T follicular helper cell (primary cell): ENCODE measurements at regions not wholly inside any gene's neighbourhood (a gene's known extent, or its start where the extent isn't known, plus 50 kb on each side); places are given as distances from the start of the nearest gene placed in this dataset.
"Not testable (repeated sequence)": the region's sequence is repeated elsewhere in the genome, so short reads cannot be mapped to it uniquely, and the experiment has no call there.

ENCODE experiments used
- DNase-seq: peaks from one replicate; pipeline ENCODE4 v3.0.0-alpha.2; 2020; ENCODE audit warnings: low read depth

DNA sequence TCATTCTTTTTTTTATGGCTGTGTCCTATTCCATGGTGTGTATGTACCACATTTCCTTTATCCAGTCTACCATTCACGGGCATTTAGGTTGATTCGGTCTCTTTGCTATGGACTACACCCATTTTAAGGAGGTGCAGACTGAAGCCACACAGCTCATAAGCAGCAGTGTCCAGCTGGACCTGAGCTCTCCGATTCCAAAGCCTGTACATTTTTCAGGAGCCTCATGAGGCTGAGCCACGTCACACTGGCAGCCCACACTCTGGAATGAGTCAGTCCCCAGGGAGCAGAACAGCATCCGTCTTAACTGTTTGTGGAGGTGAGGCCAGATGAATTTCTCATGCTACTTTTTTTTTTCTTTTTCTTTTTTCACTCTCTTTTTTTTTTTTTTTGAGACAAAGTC is 116.1 kb downstream of the C16orf95 start:
- no peak for DNase-seq

DNA sequence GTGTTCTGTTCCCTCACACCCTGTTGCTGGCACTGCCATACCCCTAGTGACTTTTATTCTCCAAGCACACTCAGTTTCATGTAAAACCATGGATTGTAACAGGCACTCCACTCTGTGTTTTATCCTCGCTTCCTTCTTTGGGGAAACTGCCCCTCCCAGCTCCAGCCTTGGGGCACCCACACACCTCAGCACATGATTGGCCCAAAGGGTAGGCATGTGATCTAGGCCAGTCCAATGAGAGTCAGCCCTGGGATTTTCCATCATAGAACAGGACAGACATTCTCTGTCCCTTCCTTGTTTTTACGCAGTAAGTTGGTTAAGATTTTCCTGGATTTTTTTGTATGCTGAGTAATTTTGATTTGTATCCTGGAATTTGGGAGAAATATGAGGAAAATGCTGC is 115.4 kb downstream of the C16orf95 start:
- DNase-seq: no peak

DNA sequence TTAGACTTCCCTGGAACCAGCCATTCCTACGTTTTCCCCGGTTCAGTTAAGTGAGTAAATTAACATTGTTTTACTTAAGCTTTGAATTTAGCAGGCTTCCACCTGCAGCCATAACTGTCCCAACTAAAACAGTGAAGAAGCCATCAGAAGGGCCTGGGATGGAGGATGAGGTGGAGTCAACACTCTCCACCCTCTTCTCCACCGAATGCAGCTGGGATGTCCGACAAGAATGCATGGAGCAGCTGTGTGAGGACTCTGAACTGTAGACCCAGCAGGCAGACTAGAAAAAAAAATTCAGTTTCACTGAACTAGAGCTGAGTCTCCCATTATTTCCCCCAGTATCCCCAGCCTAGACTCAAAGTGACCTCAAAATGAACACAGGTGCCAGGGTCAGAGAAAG is 114.8 kb downstream of the C16orf95 start:
- DNase-seq: no peak

DNA sequence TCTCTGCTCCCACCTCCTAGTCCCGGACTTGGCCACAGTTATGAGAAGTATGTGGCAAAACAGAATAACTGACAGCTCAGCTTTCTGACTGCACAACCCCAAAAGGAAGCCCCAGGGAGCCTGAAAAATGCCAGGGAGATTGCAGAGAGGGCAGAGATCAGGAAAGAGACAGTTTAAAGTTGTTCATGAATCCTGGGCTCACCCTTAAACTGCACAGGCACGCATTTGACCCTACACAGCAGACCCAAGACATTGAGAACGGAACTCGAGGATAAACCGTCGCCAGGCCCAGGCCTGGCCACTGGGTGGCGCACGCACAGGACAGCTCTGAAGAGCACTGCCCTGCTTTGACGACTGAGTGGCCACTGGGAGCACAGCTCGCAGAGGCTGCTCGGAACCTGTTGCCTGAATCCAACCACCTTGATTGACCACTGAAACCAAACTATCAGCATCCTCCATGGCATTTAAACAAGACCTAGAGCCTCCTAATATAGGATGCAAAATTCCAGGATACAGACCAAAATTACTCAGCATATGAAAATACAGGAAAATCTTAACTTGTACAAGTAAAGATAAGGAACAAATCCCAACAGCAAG is 114.0 kb downstream of the C16orf95 start:
- no peak for DNase-seq

DNA sequence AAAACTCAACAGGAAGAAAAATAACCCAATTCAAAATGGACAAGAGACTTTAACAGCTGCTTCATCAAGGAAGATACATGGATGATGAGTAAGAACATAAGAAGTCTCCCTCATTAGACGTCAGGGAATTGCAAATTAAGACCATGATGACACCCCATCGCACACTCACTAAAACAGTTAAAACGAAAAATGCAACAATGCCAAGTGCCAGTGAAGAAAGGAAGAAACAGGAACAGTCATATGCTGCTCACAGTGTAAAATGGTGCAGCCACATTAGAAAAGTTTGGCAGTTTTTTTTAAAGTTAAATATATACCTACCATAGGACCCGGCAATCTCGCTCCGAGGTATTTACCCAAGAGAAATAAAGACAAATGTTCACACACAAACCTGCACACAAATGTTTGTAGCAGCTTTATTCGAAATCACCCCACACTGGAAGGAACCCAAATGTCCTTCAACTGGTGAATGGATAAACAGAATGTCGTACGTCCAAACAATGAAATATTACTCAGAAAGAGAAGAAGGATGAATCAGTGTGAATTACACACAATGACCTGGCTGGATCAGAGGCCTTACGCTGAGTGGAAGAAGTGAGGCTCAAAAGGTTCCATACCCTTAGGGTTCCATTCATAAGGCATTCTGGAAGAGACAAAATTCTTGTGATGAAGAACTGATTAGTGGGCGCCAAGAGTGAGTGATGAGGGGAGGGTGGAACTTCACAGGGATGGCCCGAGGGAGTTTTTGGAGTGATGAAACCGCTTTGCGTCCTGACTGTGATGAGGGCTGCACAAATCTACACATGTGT is 110.3 kb downstream of the C16orf95 start:
- no peak for DNase-seq

DNA sequence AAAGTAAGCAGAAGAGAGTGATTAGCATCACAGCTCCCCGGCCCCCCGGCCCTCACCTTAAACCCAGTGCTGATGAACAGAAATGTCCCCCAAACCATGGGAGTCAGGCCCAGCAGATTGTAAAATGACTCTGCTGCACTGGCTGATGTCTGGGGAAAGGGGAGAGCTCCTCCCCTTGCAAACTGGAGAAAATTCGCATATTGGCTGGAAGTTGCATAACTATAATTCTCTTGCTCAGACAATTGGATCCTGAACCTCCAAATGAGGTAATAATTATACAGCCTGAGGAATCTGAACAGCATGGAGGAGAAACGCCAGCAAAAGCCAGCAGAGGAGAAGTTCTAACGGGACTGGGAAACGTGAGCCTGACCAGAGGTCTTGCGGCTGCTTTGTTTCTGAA is 109.7 kb downstream of the C16orf95 start:
- no peak for DNase-seq

DNA sequence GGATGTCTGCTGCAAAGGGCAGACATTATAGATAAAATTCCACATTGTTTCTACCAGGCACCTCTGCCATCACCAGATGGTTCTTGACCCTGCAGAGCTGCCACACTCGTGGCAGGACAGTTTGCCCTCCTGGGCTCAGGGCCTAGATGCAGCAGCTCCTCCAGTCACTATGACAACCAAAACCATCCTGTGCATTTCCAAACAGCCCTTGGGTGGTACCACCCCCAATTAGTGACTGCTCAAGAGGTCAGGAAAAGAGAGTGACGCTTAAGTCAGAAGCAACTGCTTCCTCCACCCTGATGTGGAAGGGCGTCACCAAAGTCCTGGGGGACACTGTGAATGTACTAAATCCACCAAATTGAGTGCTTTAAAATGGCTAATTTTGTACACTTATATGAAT is 109.2 kb downstream of the C16orf95 start:
- no peak for DNase-seq

DNA sequence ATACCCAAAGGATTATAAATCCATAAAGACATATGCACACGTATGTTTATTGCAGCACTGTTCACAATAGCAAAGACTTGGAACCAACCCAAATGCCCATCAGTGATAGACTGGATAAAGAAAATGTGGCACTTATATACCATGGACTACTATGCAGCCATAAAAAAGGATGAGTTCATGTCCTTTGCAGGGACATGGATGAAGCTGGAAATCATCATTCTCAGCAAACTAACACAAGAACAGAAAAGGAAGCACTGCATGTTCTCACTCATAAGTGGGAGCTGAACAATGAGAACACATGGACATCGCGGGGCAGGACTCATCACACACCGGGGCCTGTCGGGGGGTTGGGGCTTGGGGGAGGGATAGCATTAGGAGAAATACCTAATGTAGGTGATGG is 108.2 kb downstream of the C16orf95 start:
- not testable (repeated sequence) for DNase-seq

DNA sequence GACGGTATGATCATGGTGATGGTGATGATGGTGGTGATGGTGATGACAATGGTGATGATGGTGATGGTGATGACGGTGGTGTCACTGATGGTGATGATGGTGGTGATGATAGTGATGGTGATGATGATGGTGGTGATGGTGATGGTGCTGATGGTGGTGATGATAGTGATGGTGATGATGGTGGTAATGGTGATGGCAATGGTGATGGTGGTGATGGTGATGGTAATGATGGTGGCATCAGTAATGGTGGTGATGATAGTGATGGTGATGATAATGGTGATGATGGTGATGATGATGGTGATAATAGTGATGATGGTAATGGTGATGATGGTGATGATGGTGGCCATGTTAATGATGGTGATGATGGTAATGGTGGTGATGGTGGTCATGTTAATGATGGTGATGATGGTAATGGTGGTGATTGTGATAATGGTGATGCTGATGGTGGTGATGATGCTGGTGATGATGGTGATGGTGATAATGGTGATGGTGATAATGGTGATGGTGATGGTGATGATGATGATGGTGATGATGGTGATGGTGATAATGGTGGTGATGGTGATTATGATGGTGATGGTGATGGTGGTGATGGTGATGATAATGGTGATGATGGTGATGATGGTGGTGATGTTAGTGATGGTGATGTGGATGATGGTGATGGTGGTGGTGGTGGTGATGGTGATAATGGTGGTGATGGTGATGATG is 107.2 kb downstream of the C16orf95 start:
- DNase-seq: no peak

DNA sequence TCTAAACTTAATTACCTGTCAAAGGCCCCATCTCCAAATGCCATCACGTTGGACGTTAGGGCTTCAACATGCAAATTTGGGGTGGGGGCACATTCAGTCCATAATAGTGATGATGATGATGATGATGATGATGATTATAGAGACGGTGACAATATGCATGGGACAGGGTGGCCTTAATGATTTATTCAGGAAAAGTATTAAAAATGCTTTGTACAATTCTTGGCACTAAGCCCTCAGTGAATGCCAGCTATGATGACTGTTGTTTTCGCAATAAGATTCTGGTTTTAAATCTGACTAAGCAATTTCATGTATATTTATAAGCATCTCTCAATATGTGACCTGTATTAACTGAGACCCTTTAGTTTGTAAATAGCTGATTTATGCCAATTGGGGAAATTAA is 106.3 kb downstream of the C16orf95 start:
- DNase-seq: no peak

DNA sequence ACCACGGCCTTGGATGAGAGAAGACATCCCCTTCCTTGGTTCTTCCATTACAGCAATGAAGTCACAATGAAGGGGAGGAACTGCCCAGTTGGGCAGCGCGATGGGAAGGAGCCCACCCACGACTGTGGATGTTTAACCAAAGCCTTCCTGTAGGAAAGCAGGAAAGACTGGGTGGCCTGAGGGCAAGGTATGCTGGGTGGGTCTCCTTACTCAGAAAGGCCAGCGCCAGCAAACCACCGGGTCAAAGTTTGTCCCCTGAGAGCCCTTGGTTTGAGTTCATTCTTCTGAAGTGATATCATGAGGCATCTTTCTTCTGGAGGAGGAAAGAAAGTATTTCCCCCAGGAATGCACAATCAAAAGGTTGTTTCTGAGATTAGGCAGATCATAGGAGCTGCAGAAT is 105.2 kb downstream of the C16orf95 start:
- DNase-seq: no peak

DNA sequence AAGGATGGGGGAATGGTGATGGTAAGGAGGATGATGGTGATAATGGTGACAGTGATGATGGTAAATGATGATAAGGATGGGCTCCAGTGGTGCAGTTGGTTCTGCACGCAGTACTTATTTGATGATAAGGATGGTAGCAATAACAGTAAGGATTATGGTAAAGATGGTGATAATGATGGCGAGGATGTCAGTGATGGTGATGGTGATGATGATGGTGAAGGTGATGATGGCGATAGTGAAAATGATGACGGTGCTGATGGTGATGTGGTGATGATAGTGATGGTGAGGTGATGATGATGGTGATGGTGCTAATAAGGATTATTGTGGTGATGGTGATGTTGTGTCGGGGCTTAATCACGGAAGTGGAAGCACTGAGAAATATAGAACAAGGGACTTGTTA is 103.7 kb downstream of the C16orf95 start:
- no peak for DNase-seq

DNA sequence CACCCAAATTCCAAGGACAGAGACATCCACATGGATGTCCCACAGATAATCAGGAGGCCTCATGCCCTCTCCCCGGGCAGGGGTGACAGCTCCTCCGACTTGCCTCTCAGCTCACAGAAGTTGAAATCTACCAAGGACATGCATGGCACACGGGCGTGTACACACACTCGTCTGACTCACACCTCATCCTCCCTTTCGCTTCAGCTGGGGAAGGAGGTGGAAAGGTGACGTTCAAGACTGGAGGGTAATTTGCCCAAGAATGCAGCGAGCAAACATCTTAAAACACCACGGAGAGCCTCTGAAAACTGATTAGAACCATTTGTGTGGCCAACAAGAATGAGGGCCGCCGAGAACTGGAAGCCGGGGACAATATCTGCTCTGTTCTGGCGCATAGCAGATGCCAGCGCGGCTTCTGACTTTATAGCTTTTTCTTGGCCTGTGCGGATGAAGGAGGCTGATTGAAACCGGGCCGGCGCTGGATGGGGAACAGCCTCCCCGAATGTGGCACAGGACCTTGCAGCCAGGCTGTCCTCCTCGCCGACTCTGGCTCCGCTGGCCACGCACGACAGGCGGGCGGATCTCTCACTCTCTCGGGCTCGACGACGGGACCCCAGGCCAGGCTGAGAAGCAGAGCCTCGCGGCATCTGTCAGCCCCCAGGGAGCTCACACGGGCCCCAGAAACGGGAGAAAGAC is 100.9 kb downstream of the C16orf95 start:
- no peak for DNase-seq

DNA sequence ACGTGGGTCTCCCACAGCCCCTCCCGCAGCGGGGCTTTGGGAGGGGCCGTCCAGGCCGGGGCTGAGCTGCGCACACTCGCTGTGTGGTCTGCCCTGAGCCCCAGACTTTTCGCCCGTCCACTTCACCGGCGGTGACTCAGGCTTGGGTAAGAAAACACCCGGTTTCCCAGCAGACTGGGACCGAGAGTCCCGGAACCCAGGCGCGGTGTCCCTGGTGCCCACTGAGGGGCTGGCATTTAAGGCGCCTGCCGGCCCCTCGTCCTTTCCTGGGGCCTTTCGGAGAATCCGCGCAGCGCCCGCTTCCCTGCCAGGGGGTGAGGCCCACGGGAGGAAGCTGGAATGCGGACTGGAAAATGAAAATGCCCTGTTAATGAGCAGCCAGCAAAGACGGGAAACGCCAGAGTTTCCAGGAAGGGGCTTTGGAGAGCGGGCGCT is 100.3 kb downstream of the C16orf95 start:
- no peak for DNase-seq

DNA sequence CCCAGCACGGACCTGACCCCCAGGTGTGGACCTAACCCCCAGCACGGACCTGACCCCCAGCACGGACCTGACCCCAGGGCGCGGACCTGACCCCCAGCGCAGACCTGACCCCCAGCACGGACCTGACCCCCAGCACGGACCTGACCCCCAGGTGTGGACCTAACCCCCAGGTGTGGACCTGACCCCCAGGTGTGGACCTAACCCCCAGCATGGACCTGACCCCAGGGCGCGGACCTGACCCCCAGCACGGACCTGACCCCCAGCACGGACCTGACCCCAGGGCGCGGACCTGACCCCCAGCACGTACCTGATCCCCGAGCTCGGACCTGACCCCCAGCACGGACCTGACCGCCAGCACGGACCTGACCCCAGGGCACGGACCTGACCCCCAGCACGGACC is 99.4 kb downstream of the C16orf95 start:
- not testable (repeated sequence) for DNase-seq

DNA sequence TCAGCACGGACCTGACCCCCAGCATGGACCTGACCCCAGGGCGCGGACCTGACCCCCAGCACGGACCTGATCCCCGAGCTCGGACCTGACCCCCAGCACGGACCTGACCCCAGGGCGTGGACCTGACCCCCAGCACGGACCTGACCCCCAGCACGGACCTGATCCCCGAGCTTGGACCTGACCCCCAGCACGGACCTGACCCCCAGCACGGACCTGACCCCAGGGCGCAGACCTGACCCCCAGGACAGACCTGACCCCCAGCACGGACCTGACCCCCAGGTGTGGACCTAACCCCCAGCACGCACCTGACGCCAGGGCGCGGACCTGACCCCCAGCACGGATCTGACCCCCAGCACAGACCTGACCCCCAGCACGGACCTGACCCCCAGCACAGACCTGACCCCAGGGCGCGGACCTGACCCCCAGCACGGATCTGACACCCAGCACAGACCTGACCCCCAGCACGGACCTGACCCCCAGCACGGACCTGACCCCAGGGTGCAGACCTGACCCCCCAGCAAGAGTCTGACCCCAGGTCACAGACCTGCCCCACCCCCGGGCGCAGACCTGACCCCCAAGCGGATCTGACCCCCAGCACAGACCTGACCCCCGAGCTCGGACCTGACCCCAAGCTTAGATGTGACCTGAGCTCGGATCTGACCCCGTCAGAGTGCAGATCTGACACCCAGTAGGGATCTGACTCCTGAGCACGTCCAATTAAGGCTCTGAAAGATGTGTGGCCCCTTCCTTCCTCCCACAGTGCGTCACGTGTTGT is 98.7 kb downstream of the C16orf95 start:
- DNase-seq: no peak

DNA sequence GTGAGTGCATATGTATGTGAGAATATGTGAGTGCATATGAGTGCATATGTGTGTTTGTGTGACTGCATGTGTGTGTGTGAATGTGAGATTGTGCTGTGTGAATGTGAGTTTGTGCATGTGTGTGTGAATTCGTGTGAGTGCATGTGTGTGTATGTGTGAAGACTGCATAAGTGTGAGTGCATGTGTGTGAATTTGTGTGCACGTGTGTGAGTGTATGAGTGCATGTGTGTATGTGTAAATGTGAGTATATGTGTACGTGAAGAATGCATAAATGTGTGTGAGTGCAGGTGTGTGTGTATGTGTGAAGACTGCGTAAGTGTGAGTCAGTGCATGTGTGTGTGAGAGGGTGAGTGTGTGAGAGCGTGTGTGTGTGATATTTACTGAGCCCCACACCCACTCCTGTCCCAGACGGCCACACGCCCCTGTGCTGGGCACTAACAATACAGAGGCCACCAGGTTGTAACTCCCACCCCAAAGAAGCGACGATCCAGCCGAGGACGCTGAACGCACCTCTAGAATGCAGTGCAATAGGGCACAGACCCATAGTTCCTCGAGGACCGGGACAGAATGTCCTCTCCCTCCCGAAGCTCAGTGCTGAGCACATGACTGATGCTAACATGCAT is 97.8 kb downstream of the C16orf95 start:
- DNase-seq: no peak

DNA sequence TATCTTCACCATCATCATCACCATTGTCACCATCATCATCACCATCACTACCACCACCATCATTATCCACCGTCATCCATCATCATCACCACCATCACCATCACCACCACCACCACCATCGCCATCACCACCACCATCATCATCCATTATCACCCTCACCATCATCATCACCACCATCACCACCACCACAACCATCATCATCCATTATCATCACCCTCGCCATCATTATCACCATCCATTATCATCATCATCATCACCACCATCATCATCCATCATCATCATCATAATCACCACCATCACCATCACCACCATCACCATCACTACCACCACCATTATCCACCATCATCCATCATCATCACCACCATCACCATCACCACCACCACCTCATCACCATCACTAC is 95.6 kb downstream of the C16orf95 start:
- no peak for DNase-seq

DNA sequence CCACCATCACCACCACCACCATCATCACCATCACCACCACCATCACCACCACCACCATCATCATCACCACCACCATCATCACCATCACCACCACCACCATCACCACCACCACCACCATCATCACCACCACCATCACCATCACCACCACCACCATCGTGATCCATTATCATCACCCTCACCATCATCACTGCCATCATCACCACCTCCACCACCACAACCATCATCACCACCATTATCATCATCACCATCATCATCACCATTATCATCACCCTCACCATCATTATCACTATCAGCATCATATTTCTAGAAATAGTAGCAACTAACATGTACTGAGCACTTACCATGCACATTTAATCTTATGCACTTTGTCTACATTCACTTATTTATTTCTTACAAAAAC is 94.9 kb downstream of the C16orf95 start:
- no peak for DNase-seq

DNA sequence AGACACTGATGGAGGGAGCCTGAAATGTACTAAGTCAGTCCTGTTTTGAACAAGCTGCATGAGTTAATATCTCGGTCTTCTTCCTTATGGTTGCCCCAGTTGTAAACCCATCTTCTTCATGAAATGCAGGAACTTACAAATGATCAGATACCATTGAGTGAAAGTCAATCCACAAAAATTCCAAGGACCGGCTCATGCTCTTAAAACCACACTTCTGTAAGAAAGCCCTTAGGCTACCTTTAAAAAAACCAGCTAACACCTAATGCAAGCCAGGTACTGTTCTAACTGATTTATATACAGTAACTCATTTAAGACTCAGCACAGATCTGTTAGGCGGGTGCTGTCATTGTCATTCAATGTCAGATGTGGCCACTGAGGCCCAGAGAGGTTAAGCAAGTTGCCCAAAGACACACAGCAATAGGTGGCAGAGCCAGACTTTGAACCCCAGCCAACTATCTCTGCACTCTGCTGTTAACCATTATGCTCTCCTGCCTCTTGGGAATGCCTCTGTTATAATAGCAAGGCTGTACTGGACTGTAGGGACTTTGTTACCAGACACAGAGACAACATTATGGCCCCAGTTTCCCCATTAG is 93.4 kb downstream of the C16orf95 start:
- DNase-seq: no peak

DNA sequence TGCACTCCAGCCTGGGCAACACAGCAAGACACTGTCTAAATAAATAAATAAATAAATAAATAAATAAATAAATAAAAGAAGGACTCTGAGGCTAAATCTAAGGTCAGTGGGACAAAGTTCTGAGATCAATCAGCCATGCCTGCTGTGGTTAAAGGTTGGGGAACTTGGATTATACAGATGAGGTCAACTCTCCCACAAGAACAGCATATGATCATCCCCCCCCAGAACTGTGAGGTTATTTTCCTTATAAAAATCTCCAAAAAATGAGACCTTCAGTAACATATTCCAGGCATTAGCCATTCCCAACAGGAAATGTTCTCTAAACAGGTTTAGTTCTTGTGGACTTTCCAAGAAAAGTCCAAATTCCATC is 90.3 kb downstream of the C16orf95 start:
- no peak for DNase-seq
